Gastrocnemius medialis (tissue), 4 donors: ENCODE measurements at regions not wholly inside any gene's neighbourhood (a gene's known extent, or its start where the extent isn't known, plus 50 kb on each side); places are given as distances from the start of the nearest gene placed in this dataset.

Source experiments
- ATAC-seq, 2 donors: fragments of 150-250 bp; one replicate each; pipeline ENCODE4 v1.9.1; 2016
- DNase-seq, 2 donors: peaks; one replicate each; pipeline ENCODE4 v3.0.0-alpha.2; 2019
- H3K27ac ChIP-seq, 4 donors: fragments of 200-600 bp; sonication (generic); 1 replicate in 1 of 4; 2 replicates in 3 of 4; pipeline ENCODE4 v1.5.1; 2016 to 2018; ENCODE audit warnings: mild to moderate bottlenecking in 2 of 4, moderate library complexity in 1 of 4
- H3K27me3 ChIP-seq, 3 donors: fragments of 200-600 bp; sonication (generic) in 2 of 3; 1 replicate in 1 of 3; 2 replicates in 2 of 3; pipeline versions ENCODE4 v1.5.1 to v1.6.0; 2016 to 2019; ENCODE audit warnings: mild to moderate bottlenecking in 1 of 3, moderate library complexity in 1 of 3
- H3K36me3 ChIP-seq, 2 donors: fragments of 200-600 bp; sonication (generic) in 1 of 2; one replicate each; pipeline ENCODE4 v1.5.1; 2017 to 2018
- H3K4me1 ChIP-seq, 2 donors: fragments of 200-600 bp; sonication (generic) in 1 of 2; one replicate each; pipeline ENCODE4 v1.5.1; 2016 to 2017; ENCODE audit warnings: mild to moderate bottlenecking in 2 of 2
- H3K4me3 ChIP-seq, 4 donors: fragments of 200-600 bp; sonication (generic) in 3 of 4; 1 replicate in 1 of 4; 2 replicates in 3 of 4; pipeline ENCODE4 v1.5.1; 2016 to 2019; ENCODE audit warnings: mild to moderate bottlenecking in 2 of 4
- H3K9me3 ChIP-seq, 3 donors: fragments of 200-600 bp; sonication (generic) in 2 of 3; 1 replicate in 1 of 3; 2 replicates in 2 of 3; pipeline ENCODE4 v1.5.1; 2016 to 2019
- POLR2A ChIP-seq, 2 donors: fragments of 450-650 bp; IDR thresholded peaks; one replicate each; pipeline ENCODE4 v1.6.1; 2017; ENCODE audit warnings: antibody characterized with exemption in 2 of 2, mild to moderate bottlenecking in 2 of 2, moderate library complexity in 2 of 2
- in situ Hi-C, 4 donors: fragments of 200-750 bp; cut with MboI; loops; one replicate each; pipeline versions ENCODE4 v1.15.0 to v1.8.0; 2017; ENCODE audit warnings: low sequenced_read_pairs in 4 of 4
- intact Hi-C: fragments of 100-400 bp; cut with DNase I; formaldehyde crosslinking; loops from one replicate; pipeline ENCODE4 v1.15.1; 2023; ENCODE audit warnings: low total_unique reads
- TF ChIP-seq, protein P1 (sequence below), 5 experiments: fragments of 450-650 bp in 3 of 5; fragments of 200-600 bp in 2 of 5; sonication (generic) in 2 of 5; IDR thresholded peaks in 4 of 5; conservative IDR thresholded peaks in 1 of 5; 1 replicate in 4 of 5; 2 replicates in 1 of 5; pipeline ENCODE4 v1.5.1; 2016 to 2019; ENCODE audit warnings: antibody characterized with exemption in 5 of 5, mild to moderate bottlenecking in 3 of 5, moderate library complexity in 3 of 5

DNA sequence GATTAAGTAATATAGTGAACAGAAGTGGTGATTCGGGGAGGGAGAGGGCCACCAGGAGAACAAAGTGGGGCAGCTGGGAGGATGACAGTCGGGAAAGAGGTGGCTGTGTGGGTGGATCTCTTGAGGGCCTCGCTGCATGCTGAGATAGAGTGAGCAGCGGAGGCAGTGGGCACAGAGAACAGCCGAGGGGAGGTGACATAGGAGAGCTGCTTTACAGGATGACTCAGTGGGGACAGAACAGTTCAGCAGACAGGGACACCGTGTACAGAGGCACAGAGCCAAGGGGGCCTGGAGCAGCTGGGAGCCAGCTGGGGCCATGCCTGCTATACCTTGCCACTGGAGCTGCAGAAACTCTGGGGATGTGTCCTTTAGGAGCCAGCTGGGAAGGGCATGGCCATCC, 273.9 kb downstream of the GADD45G start:
- H3K9me3 ChIP-seq, result no peaks in the 10 kb centered on the region
- H3K27ac ChIP-seq, result peak overlapping the region; percentile 82 to 96 (median 90)
- no peaks in the 10 kb centered on the region for H3K36me3 ChIP-seq
- in situ Hi-C loops (loop anchor here (25.0 kb wide), 1 partner anchor 266 kb away; the partner anchor contains the start of gene GADD45G (in 4 of the 4)), intact Hi-C loops (loop anchor here (5.0 to 10.0 kb wide), 6 partner anchors 126 to 1544 kb away; partner anchors contain the start of genes CKS2, NFIL3 and SECISBP2)
- peaks cover 59 to 66% of the 10 kb centered on the region in 2 donors for H3K4me1 ChIP-seq
- DNase-seq, result peak; percentile 93 to 98
- H3K27me3 ChIP-seq, result no peaks in the 10 kb centered on the region
- TF ChIP-seq POLR2A (IDR thresholded peaks at IDR 0.05), result peak; percentile 54 to 70
- TF ChIP-seq, protein P1, sequence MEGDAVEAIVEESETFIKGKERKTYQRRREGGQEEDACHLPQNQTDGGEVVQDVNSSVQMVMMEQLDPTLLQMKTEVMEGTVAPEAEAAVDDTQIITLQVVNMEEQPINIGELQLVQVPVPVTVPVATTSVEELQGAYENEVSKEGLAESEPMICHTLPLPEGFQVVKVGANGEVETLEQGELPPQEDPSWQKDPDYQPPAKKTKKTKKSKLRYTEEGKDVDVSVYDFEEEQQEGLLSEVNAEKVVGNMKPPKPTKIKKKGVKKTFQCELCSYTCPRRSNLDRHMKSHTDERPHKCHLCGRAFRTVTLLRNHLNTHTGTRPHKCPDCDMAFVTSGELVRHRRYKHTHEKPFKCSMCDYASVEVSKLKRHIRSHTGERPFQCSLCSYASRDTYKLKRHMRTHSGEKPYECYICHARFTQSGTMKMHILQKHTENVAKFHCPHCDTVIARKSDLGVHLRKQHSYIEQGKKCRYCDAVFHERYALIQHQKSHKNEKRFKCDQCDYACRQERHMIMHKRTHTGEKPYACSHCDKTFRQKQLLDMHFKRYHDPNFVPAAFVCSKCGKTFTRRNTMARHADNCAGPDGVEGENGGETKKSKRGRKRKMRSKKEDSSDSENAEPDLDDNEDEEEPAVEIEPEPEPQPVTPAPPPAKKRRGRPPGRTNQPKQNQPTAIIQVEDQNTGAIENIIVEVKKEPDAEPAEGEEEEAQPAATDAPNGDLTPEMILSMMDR (IDR thresholded peaks at IDR 0.05 in 4 of 5, conservative IDR thresholded peaks at IDR 0.05 in 1 of 5), result no peak
- peak; percentile 80 to 86 for ATAC-seq
- H3K4me3 ChIP-seq, result no peak overlapping the region

DNA sequence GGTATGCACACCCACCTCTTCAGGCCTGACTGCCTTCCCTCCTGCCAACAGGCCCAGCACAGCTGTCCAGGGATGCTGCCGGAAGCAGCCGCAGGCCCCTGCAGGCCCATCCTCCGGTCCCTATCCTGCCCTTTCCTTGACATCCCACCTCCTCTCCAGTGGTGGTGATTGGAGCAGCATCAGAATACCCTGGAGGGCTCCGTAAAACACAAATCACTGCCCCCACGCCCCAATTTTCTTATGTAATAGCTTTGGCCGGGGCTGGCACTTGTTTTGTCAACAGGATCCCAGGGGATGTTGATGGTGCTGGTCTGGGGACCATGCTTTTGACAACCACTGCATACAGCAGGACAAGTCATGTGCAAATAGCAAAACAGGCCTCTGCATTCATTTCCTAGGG, 274.5 kb downstream of the GADD45G start:
- DNase-seq, result peak in 1 of 2 donors; percentile 33
- H3K4me3 ChIP-seq, result no peak overlapping the region
- no peaks in the 10 kb centered on the region for H3K27me3 ChIP-seq
- H3K4me1 ChIP-seq, result peaks cover 53 to 65% of the 10 kb centered on the region in 2 donors
- no peaks in the 10 kb centered on the region for H3K9me3 ChIP-seq
- no peaks in the 10 kb centered on the region for H3K36me3 ChIP-seq
- peak overlapping the region; percentile 82 to 96 (median 90) for H3K27ac ChIP-seq
- TF ChIP-seq POLR2A (IDR thresholded peaks at IDR 0.05), result no peak
- TF ChIP-seq, protein P1 (IDR thresholded peaks at IDR 0.05 in 4 of 5, conservative IDR thresholded peaks at IDR 0.05 in 1 of 5), result no peak
- in situ Hi-C loops (loop anchor here (25.0 kb wide), 1 partner anchor 267 kb away; the partner anchor contains the start of gene GADD45G (in 4 of the 4)), intact Hi-C loops (loop anchor here (5.0 to 10.0 kb wide), 6 partner anchors 126 to 1543 kb away; partner anchors contain the start of genes CKS2, NFIL3 and SECISBP2)
- no peak for ATAC-seq

DNA sequence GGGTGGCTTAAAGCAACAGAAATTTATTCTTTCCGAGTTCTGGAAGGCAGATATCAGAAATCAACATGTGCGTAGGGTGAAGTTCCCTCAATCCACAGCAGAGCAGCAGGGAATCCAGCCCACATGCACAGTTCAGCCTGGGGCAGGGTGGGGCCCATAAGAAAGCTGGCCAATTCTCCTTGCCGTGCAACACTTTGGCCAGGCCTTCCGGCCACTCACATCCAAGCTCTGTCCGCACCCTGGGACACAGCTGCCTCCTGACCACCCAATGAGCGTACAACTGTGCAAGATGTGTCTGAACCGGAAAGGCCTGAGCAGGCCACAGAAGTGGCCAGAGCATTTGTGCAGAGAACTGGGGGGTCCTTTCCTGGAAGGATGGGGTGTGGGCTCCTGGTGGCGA, 274.9 kb downstream of the GADD45G start:
- Histone ChIP-seq H3K4me3 (no peak overlapping the region), H3K27ac (peak overlapping the region; percentile 82 to 96 (median 90)), H3K36me3 (no peaks in the 10 kb centered on the region), H3K4me1 (peaks cover 49 to 65% of the 10 kb centered on the region in 2 donors), H3K27me3 (no peaks in the 10 kb centered on the region), H3K9me3 (no peaks in the 10 kb centered on the region)
- DNase-seq (peak; percentile 49 to 84), ATAC-seq (no peak)
- no peak for TF ChIP-seq POLR2A (IDR thresholded peaks at IDR 0.05)
- TF ChIP-seq, protein P1 (IDR thresholded peaks at IDR 0.05 in 4 of 5, conservative IDR thresholded peaks at IDR 0.05 in 1 of 5), result no peak
- in situ Hi-C loops (loop anchor here (25.0 kb wide), 1 partner anchor 267 kb away; the partner anchor contains the start of gene GADD45G (in 4 of the 4)), intact Hi-C loops (loop anchor here (5.0 to 10.0 kb wide), 7 partner anchors 125 to 1543 kb away; partner anchors contain the start of genes CKS2, NFIL3 and SECISBP2)

DNA sequence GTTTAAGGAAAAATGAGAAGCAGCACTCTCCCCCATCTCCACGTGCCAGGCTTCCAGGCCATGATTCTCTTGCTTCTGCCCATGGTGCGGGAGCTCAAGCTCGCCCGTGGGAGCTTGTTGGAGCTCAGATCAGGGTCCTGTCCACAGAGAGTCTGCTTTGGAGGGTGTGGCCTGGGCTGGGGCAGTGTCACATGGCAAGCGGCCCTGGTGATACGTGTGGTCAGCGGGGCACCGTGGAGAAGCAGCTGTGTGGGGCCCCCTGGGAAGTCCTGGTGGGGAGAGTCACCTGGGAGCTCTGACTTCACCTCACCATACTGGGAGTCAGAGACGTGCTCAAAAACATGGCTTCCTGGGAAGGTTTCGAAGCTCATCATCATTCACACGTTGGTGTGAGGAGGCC, 275.3 kb downstream of the GADD45G start:
- no peak overlapping the region for H3K4me3 ChIP-seq
- ATAC-seq (no peak), DNase-seq (no peak)
- H3K27me3 ChIP-seq, result no peaks in the 10 kb centered on the region
- H3K36me3 ChIP-seq, result no peaks in the 10 kb centered on the region
- H3K27ac ChIP-seq, result peak overlapping the region in 3 of 4 donors; percentile 86 to 96 (median 93)
- intact Hi-C loops, result loop anchor here (10.0 kb wide), 1 partner anchor 395 kb away; no protein-coding TSS in a partner anchor
- no peak for TF ChIP-seq POLR2A (IDR thresholded peaks at IDR 0.05)
- peaks cover 49 to 65% of the 10 kb centered on the region in 2 donors for H3K4me1 ChIP-seq
- in situ Hi-C loops, result loop anchor here (25.0 kb wide), 1 partner anchor 268 kb away; the partner anchor contains the start of gene GADD45G (in 4 of the 4)
- no peaks in the 10 kb centered on the region for H3K9me3 ChIP-seq

DNA sequence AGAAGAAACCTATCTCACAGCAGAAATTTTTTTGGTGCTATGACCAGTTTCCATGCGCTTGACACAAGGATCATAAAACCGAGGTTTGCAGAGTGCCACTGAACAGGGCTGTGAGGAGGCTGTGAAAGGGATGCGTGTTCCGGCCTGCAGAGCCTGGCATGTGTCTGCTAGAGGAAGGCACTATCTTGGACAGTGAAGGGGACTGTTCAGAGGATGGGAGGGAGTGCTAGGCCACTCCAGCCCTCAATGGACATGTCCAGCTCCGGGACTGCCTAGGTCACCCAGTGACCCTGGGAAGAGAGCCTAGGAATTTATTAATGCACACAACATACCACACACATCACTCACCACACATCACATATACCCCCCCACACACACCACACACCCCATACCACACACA, 275.9 kb downstream of the GADD45G start:
- no peak overlapping the region for H3K4me3 ChIP-seq
- peaks cover 49 to 64% of the 10 kb centered on the region in 2 donors for H3K4me1 ChIP-seq
- no peak for ATAC-seq
- TF ChIP-seq, protein P1 (IDR thresholded peaks at IDR 0.05 in 4 of 5, conservative IDR thresholded peaks at IDR 0.05 in 1 of 5), result no peak
- no peak for TF ChIP-seq POLR2A (IDR thresholded peaks at IDR 0.05)
- no peak overlapping the region for H3K27ac ChIP-seq
- intact Hi-C loops, result loop anchor here (10.0 kb wide), 1 partner anchor 396 kb away; no protein-coding TSS in a partner anchor
- H3K27me3 ChIP-seq, result no peaks in the 10 kb centered on the region
- no peak for DNase-seq
- no peaks in the 10 kb centered on the region for H3K36me3 ChIP-seq
- H3K9me3 ChIP-seq, result no peaks in the 10 kb centered on the region
- in situ Hi-C loops, result loop anchor here (25.0 kb wide), 1 partner anchor 268 kb away; the partner anchor contains the start of gene GADD45G (in 4 of the 4)
